GM19035 (cell line): ENCODE measurements at regions not wholly inside any gene's neighbourhood (a gene's known extent, or its start where the extent isn't known, plus 50 kb on each side); places are given as distances from the start of the nearest gene placed in this dataset.
"Not testable (repeated sequence)": the region's sequence is repeated elsewhere in the genome, so short reads cannot be mapped to it uniquely, and the experiment has no call there.

Experiments
- ATAC-seq: cut with Tn5 transposase; IDR thresholded peaks from one replicate; pipeline ENCODE4 v1.9.1; 2021; ENCODE audit not compliant: unreplicated experiment

GRCh38 chr18:71301596-71301995 lies 1012.8 kb downstream of the SOCS6 start:
- no peak for ATAC-seq

- not testable (repeated sequence) for ATAC-seq
Observed at GRCh38 chr18:71294201-71294600, 1005.4 kb downstream of the SOCS6 start.

- no peak for ATAC-seq
Observed at GRCh38 chr18:71293322-71293721, 1004.5 kb downstream of the SOCS6 start.

- no peak for ATAC-seq
Observed at GRCh38 chr18:71287268-71287667, 998.4 kb downstream of the SOCS6 start.

GRCh38 chr18:71252351-71252865 lies 963.6 kb downstream of the SOCS6 start:
- no peak for ATAC-seq

DNA sequence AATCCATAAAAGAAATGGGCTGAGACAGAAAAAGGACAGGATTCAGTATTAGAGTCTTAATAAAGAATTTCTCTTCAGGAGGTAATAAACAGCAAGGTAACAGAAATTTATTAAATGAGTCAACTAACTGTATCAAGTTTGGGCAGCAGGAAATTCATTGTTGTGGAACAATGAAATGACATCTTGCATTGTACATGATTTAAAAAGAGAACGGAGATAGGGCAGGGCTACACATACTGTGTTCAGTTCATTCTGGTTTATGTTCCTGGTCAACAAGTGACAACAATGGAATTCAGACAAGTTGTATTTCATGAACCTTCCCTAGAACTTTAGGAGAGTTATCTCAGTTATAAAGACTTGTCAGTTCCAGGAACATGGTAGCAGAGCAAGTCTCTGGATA lies 961.3 kb downstream of the SOCS6 start:
- ATAC-seq, result no peak

DNA sequence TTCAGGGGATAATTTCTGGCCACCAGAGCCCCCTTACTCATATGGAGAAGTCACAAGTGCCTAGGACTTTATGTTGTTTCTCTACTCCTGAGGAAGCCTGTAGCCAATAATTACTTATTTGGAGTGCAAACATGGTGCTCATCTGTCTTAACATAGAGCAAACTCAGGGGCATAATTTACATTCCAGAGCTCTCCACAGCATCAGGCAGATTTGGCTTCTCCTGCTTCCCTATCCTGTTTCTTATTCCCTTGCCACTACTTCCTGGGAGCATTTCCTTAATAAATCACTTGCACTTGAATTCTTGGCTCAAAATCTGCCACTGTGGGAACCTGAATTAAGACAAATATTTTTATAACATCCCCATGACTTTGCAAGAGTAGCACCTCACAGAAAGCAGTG lies 960.9 kb downstream of the SOCS6 start:
- no peak for ATAC-seq

GRCh38 chr18:71242981-71243380 lies 954.1 kb downstream of the SOCS6 start:
- ATAC-seq, result no peak

- no peak for ATAC-seq
Observed at GRCh38 chr18:71238974-71239624, 950.3 kb downstream of the SOCS6 start.

GRCh38 chr18:71237641-71238040 lies 948.8 kb downstream of the SOCS6 start:
- ATAC-seq, result no peak

DNA sequence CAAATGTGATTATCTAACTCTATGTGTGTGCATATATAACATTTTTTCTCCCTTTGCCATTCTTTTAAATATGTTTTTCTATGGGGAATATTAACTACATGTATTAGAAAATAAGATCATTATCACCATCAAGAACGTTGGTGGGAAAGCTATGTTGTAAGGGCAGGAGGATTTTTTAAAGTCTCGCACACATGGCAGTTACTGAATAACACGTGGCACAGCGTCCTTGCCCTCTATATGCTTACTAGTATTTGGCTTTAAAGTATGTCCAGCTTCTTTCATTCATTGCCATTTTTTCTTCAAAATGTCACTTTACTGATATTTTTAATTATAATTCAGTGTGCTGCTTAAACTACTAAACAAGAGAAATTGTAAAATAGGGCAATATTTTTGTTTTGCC lies 944.3 kb downstream of the SOCS6 start:
- ATAC-seq, result no peak

DNA sequence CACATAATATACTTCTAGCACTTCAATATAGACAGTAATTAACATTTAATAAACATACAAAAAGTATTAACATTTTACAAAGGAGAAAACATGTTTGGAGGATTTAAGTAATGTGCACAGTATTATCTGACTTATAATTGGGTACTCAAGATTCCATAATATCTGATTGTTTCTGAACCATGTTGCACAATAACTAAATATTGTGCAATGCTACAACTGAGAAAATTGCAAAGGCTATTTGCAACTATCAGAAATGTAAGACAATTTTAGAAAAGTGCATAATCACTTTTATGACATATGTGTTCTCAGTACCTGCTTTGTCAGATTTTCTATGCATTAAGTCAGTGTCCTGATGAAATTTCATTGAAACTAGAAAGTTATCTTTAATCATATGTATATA lies 934.6 kb downstream of the SOCS6 start:
- no peak for ATAC-seq

GRCh38 chr18:71221405-71221804 lies 932.6 kb downstream of the SOCS6 start:
- no peak for ATAC-seq

- ATAC-seq, result not testable (repeated sequence)
Observed at GRCh38 chr18:71212739-71213138, 923.9 kb downstream of the SOCS6 start.

- no peak for ATAC-seq
Observed at GRCh38 chr18:71212222-71212621, 923.4 kb downstream of the SOCS6 start.

- no peak for ATAC-seq
Observed at GRCh38 chr18:71209944-71210343, 921.1 kb downstream of the SOCS6 start.

DNA sequence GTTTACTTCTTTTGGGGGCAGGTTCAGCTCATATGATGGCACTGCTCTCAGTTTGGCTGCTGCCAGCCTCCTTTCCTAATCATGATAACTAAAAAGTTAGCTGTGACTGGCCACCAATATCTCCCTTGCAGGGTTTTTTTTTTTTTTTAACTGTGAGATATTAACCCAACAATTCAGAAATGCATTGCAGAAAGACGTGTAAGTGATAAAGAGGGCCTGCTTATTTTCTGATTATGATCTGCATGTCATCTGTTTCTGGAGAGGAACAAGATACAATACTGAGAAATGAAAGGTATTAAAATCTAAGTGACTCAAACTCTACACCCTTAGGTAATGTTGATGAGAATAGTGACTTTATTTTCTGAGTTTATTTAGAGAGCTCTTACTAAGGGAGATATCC lies 905.6 kb downstream of the SOCS6 start:
- no peak for ATAC-seq

GRCh38 chr18:71189581-71189980 lies 900.7 kb downstream of the SOCS6 start:
- ATAC-seq, result no peak

DNA sequence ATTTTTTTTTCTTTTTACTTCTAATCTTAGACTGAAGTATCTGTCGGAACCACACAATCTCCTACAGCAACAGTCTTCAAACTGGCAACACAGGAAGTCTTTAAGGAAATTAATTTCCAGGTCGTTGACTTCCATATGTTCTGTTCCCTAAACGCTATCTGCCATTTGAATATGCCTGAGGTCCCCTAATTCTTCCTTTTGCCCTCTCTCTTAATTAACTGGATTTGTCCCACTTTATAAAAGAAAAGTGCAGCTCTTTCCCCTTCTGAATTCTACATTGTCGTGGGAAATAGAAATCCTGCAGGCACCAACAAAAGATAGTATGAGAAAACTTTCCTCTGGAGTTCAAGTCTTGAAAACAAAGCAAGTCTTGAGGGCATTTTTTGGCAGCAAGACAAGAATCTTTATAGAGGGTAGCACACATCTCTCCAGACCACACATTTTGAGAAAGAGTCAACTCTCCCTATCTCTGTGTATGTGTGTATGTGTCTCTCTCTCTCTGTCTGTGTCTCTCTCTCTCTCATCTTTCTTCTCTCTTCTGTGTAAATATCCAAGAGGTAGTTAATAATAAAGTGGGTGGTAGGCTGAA lies 879.8 kb downstream of the SOCS6 start:
- no peak for ATAC-seq

- ATAC-seq, result no peak
Observed at GRCh38 chr18:71136487-71136886, 847.6 kb downstream of the SOCS6 start.

DNA sequence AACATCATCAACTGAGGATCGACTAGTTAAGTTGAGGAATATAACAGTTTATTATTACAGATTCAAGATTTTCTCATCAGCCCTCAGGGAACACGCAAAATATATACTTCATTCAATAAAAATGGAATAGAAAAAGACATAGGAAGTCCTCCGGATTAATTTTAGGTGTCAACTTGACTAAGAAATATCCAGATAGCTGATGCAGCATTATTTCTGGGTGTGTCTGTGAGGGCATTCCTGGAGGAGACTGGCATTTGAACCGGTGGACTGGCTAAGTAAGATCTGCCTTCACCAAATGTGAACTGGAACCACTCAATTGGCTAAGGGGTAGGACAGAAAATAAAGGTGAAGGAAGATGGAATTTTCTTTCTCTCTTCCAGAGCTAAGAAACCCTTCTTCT lies 845.3 kb downstream of the SOCS6 start:
- no peak for ATAC-seq

GRCh38 chr18:71131918-71132317 lies 843.1 kb downstream of the SOCS6 start:
- ATAC-seq, result no peak

DNA sequence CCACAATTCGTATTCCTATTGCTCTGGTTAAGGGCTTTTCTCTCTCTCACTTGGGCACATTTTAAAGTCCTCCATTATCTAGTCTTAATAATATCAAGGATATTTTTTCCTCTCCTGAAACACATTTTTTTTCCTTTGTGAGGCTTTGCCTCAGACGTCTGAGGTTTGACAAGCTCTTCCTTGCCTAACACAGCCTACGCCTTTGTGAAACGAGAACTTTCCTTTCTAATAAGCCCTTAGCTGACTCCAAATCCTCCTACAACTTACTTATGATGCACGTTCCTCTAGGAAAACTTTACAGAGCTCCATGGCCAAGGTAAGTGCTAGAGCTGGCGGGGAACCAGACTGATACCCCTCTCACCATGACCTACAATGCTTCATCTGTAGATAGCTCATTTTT lies 841.5 kb downstream of the SOCS6 start:
- ATAC-seq, result no peak
